CD14-positive monocyte (primary cell): ENCODE measurements at regions not wholly inside any gene's neighbourhood (a gene's known extent, or its start where the extent isn't known, plus 50 kb on each side); places are given as distances from the start of the nearest gene placed in this dataset.

Experiments
- DNase-seq, 3 donors: peaks; one replicate each; pipeline ENCODE4 v3.0.0-alpha.2; 2011 to 2022
- H2AFZ ChIP-seq: 2 replicates; pipeline ENCODE4 v1.6.0; 2012; ENCODE audit warnings: mild to moderate bottlenecking, low read depth, low read length, inconsistent platforms; ENCODE audit not compliant: insufficient read depth, poor library complexity, severe bottlenecking
- H3K27ac ChIP-seq, 2 donors: 1 replicate in 1 of 2; 2 replicates in 1 of 2; pipeline ENCODE4 v1.5.1; 2012 to 2013; ENCODE audit warnings: low read length in 2 of 2, control low read depth in 1 of 2, inconsistent platforms in 1 of 2, low read depth in 1 of 2, mild to moderate bottlenecking in 1 of 2
- H3K27me3 ChIP-seq, 2 donors: one replicate each; pipeline versions ENCODE4 v1.6.0 to v1.6.1; 2011 to 2013; ENCODE audit warnings: low read length in 2 of 2; ENCODE audit not compliant: control insufficient read depth in 2 of 2, insufficient read depth in 2 of 2
- H3K36me3 ChIP-seq, 2 donors: replicated peaks in 1 of 2; 1 replicate in 1 of 2; 2 replicates in 1 of 2; pipeline versions ENCODE4 v1.5.1 to v1.6.1; 2012 to 2013; ENCODE audit warnings: low read length in 2 of 2, control low read depth in 1 of 2, inconsistent platforms in 1 of 2, mild to moderate bottlenecking in 1 of 2; ENCODE audit not compliant: insufficient read depth in 2 of 2, control insufficient read depth in 1 of 2
- H3K4me1 ChIP-seq, 2 donors: 1 replicate in 1 of 2; 2 replicates in 1 of 2; pipeline versions ENCODE4 v1.5.1 to v1.6.1; 2012 to 2013; ENCODE audit warnings: low read length in 2 of 2, control low read depth in 1 of 2, inconsistent platforms in 1 of 2, mild to moderate bottlenecking in 1 of 2, moderate library complexity in 1 of 2; ENCODE audit not compliant: insufficient read depth in 2 of 2, control insufficient read depth in 1 of 2
- H3K4me2 ChIP-seq: replicated peaks from 2 replicates; pipeline ENCODE3; 2012; ENCODE audit warnings: low read length, moderate library complexity, mild to moderate bottlenecking; ENCODE audit not compliant: poor library complexity, severe bottlenecking; ENCODE audit errors: extremely low read depth
- H3K4me3 ChIP-seq, 3 experiments: fragments of 200-600 bp in 1 of 3; sonication (generic) in 1 of 3; replicated peaks in 1 of 3; 1 replicate in 2 of 3; 2 replicates in 1 of 3; pipeline ENCODE4 v1.5.1; 2011 to 2013; ENCODE audit warnings: low read length in 3 of 3, mild to moderate bottlenecking in 3 of 3, control low read depth in 2 of 3, low read depth in 2 of 3, inconsistent platforms in 1 of 3, moderate library complexity in 1 of 3
- H3K79me2 ChIP-seq: 2 replicates; pipeline ENCODE4 v1.6.0; 2012; ENCODE audit warnings: mild to moderate bottlenecking, control low read depth, inconsistent platforms, low read length, moderate library complexity; ENCODE audit not compliant: insufficient read depth
- H3K9ac ChIP-seq: 2 replicates; pipeline ENCODE4 v1.6.0; 2017; ENCODE audit warnings: low read length, mild to moderate bottlenecking; ENCODE audit not compliant: insufficient read depth, poor library complexity, severe bottlenecking
- H3K9me3 ChIP-seq, 2 donors: replicated peaks in 1 of 2; 1 replicate in 1 of 2; 2 replicates in 1 of 2; pipeline versions ENCODE4 v1.5.1 to v1.6.1; 2012 to 2013; ENCODE audit warnings: low read length in 2 of 2, control low read depth in 1 of 2; ENCODE audit not compliant: control insufficient read depth in 1 of 2, insufficient read depth in 1 of 2
- H4K20me1 ChIP-seq: 2 replicates; pipeline ENCODE4 v1.6.0; 2012; ENCODE audit warnings: mild to moderate bottlenecking, low read length, control low read depth, moderate library complexity; ENCODE audit not compliant: insufficient read depth
- H3K27ac Mint-ChIP-seq, 7 donors: one replicate each; pipeline ENCODE4 v1.8.0; 2020; ENCODE audit warnings: mild to moderate bottlenecking in 7 of 7, mixed read lengths in 7 of 7, moderate library complexity in 6 of 7, inconsistent platforms in 2 of 7
- H3K27me3 Mint-ChIP-seq, 3 donors: one replicate each; pipeline ENCODE4 v1.8.0; 2021 to 2022; ENCODE audit warnings: low read depth in 3 of 3, mild to moderate bottlenecking in 3 of 3, mixed read lengths in 3 of 3, moderate library complexity in 3 of 3, inconsistent platforms in 1 of 3
- H3K36me3 Mint-ChIP-seq, 2 donors: one replicate each; pipeline ENCODE4 v1.8.0; 2020; ENCODE audit warnings: mixed read lengths in 2 of 2, inconsistent platforms in 1 of 2, mild to moderate bottlenecking in 1 of 2
- H3K4me1 Mint-ChIP-seq: one replicate; pipeline ENCODE4 v1.8.0; 2020; ENCODE audit warnings: mild to moderate bottlenecking, mixed read lengths
- H3K4me3 Mint-ChIP-seq, 2 donors: one replicate each; pipeline ENCODE4 v1.8.0; 2020; ENCODE audit warnings: mild to moderate bottlenecking in 2 of 2, mixed read lengths in 2 of 2, moderate library complexity in 1 of 2
- H3K9me3 Mint-ChIP-seq, 7 donors: one replicate each; pipeline ENCODE4 v1.8.0; 2020 to 2022; ENCODE audit warnings: mixed read lengths in 7 of 7, mild to moderate bottlenecking in 6 of 7, moderate library complexity in 6 of 7, inconsistent platforms in 2 of 7
- WGBS: methylation state at CpG from one replicate; pipeline ENCODE4 v1.1.5; 2013; ENCODE audit warnings: missing lambda C conversion rate; ENCODE audit not compliant: insufficient coverage; 5-methylcytosine and 5-hydroxymethylcytosine counted together
- intact Hi-C, 2 donors: fragments of 100-400 bp; cut with micrococcal nuclease; formaldehyde crosslinking; loops; one replicate each; pipeline versions ENCODE4 v1.15.0 to v1.15.1; 2023
- TF ChIP-seq, protein P1 (sequence below): fragments of 200-600 bp; IDR thresholded peaks from one replicate; pipeline ENCODE4 v1.8.0; 2022; ENCODE audit warnings: antibody characterized with exemption, mild to moderate bottlenecking

GRCh38 chr2:18153741-18154140 is 275.3 kb downstream of the KCNS3 start:
- H3K4me1 Mint-ChIP-seq: no peaks in the 10 kb centered on the region
- Histone ChIP-seq H3K36me3 (no peaks in the 10 kb centered on the region), H3K9ac (no peak overlapping the region), H3K4me1 (no peaks in the 10 kb centered on the region), H2AFZ (no peak overlapping the region), H3K27ac (no peak overlapping the region), H3K27me3 (no peaks in the 10 kb centered on the region), H3K9me3 (no peaks in the 10 kb centered on the region), H3K4me3 (no peak overlapping the region), H3K4me2 (no peak overlapping the region), H3K79me2 (no peaks in the 10 kb centered on the region), H4K20me1 (no peaks in the 10 kb centered on the region)
- TF ChIP-seq, protein P1, sequence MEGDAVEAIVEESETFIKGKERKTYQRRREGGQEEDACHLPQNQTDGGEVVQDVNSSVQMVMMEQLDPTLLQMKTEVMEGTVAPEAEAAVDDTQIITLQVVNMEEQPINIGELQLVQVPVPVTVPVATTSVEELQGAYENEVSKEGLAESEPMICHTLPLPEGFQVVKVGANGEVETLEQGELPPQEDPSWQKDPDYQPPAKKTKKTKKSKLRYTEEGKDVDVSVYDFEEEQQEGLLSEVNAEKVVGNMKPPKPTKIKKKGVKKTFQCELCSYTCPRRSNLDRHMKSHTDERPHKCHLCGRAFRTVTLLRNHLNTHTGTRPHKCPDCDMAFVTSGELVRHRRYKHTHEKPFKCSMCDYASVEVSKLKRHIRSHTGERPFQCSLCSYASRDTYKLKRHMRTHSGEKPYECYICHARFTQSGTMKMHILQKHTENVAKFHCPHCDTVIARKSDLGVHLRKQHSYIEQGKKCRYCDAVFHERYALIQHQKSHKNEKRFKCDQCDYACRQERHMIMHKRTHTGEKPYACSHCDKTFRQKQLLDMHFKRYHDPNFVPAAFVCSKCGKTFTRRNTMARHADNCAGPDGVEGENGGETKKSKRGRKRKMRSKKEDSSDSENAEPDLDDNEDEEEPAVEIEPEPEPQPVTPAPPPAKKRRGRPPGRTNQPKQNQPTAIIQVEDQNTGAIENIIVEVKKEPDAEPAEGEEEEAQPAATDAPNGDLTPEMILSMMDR: no peak
- H3K27me3 Mint-ChIP-seq: peaks cover 0 to 3% (median 1%) of the 10 kb centered on the region in 3 donors
- 100% methylated on average over 1 of the region's 1 CpG for WGBS
- H3K36me3 Mint-ChIP-seq: no peaks in the 10 kb centered on the region
- H3K9me3 Mint-ChIP-seq: no peaks in the 10 kb centered on the region
- H3K27ac Mint-ChIP-seq: no peak overlapping the region
- intact Hi-C loops: no loop called here
- DNase-seq: no peak
- no peak overlapping the region for H3K4me3 Mint-ChIP-seq

DNA sequence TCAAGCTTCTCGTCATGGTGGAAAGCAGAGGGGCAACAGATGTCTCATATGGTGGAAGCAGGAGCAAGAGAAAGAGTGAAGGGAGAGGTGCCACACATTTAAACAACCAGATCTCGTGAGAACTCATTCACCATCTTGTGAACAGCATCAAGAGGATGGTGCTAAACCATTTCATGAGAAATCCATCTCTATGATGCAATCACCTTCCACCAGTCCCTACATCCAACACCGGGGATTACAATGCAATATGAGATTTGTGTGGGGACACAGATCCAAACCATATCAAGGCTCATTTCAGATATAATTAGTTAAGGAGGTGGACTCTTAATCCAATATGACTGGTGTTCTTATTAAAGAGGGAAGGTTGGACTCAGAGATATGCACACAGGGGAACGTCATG is 272.8 kb downstream of the KCNS3 start:
- Histone ChIP-seq H2AFZ (no peak overlapping the region), H3K9me3 (no peaks in the 10 kb centered on the region), H4K20me1 (no peaks in the 10 kb centered on the region), H3K4me1 (no peaks in the 10 kb centered on the region), H3K79me2 (no peaks in the 10 kb centered on the region), H3K4me3 (no peak overlapping the region), H3K36me3 (no peaks in the 10 kb centered on the region), H3K27me3 (no peaks in the 10 kb centered on the region), H3K9ac (no peak overlapping the region), H3K27ac (no peak overlapping the region), H3K4me2 (no peak overlapping the region)
- no peaks in the 10 kb centered on the region for H3K36me3 Mint-ChIP-seq
- 80% methylated on average over 1 of the region's 4 CpGs for WGBS
- peaks cover 0 to 2% (median 1%) of the 10 kb centered on the region in 3 donors for H3K27me3 Mint-ChIP-seq
- no peak overlapping the region for H3K27ac Mint-ChIP-seq
- H3K9me3 Mint-ChIP-seq: no peaks in the 10 kb centered on the region
- intact Hi-C loops: no loop called here
- no peak overlapping the region for H3K4me3 Mint-ChIP-seq
- TF ChIP-seq, protein P1: no peak
- no peaks in the 10 kb centered on the region for H3K4me1 Mint-ChIP-seq
- no peak for DNase-seq
